OCI-LY3 (cell line): ENCODE measurements at regions not wholly inside any gene's neighbourhood (a gene's known extent, or its start where the extent isn't known, plus 50 kb on each side); places are given as distances from the start of the nearest gene placed in this dataset.
"Not testable (repeated sequence)": the region's sequence is repeated elsewhere in the genome, so short reads cannot be mapped to it uniquely, and the experiment has no call there.

Experiments
- H2AFZ ChIP-seq: fragments of 200-600, 300-600 bp; shearing (Covaris generic); 2 replicates; pipeline ENCODE4 v1.6.0; 2014; ENCODE audit warnings: antibody characterized with exemption, low read depth, low read length
- H3K27ac ChIP-seq: fragments of 200-600, 300-600 bp; sonication (generic); 2 replicates; pipeline ENCODE4 v1.5.1; 2014; ENCODE audit warnings: mild to moderate bottlenecking, low read length, moderate library complexity, mixed read lengths
- H3K27me3 ChIP-seq: fragments of 200-600, 300-600 bp; sonication (generic); 2 replicates; pipeline ENCODE4 v1.6.1; 2014; ENCODE audit warnings: low read depth, low read length, mixed read lengths
- H3K36me3 ChIP-seq: fragments of 200-600, 300-600 bp; sonication (generic); replicated peaks from 2 replicates; pipeline ENCODE3; 2014; ENCODE audit warnings: low read depth, low read length, mixed read lengths
- H3K4me1 ChIP-seq: fragments of 300-600, 200-600 bp; sonication (generic); 2 replicates; pipeline ENCODE4 v1.6.1; 2014; ENCODE audit warnings: low read length, mixed read lengths
- H3K4me2 ChIP-seq: fragments of 200-600, 300-600 bp; sonication (generic); 2 replicates; pipeline ENCODE4 v1.6.1; 2014; ENCODE audit warnings: low read length, mixed read lengths
- H3K4me3 ChIP-seq: fragments of 300-600, 200-600 bp; sonication (generic); 2 replicates; pipeline ENCODE4 v1.5.1; 2014; ENCODE audit warnings: antibody characterized with exemption, mild to moderate bottlenecking, low read length, moderate library complexity
- H3K79me2 ChIP-seq: fragments of 300-600, 200-600 bp; shearing (Covaris generic); 2 replicates; pipeline ENCODE4 v1.6.1; 2014; ENCODE audit warnings: mild to moderate bottlenecking, low read length, mixed read lengths
- H3K9ac ChIP-seq: fragments of 300-600, 200-600 bp; shearing (Covaris generic); 2 replicates; pipeline ENCODE4 v1.6.0; 2014; ENCODE audit warnings: mild to moderate bottlenecking, low read length, moderate library complexity
- H3K9me3 ChIP-seq: fragments of 200-600, 300-600 bp; shearing (Covaris generic); 2 replicates; pipeline ENCODE4 v1.6.1; 2014; ENCODE audit warnings: low read length, mixed read lengths; ENCODE audit not compliant: insufficient read depth
- H4K20me1 ChIP-seq: fragments of 200-600, 300-600 bp; sonication (generic); 2 replicates; pipeline ENCODE4 v1.6.1; 2016; ENCODE audit warnings: low read length, mixed read lengths; ENCODE audit not compliant: insufficient read depth
- EZH2phosphoT487 ChIP-seq: fragments of 200-600 bp; shearing (Covaris generic); IDR thresholded peaks from 2 replicates; pipeline ENCODE4 v1.6.1; 2018; ENCODE audit warnings: antibody characterized with exemption, mixed run types, low read depth
- TF ChIP-seq, protein P1 (sequence below): fragments of 200-600, 300-600 bp; sonication (generic); IDR thresholded peaks from 2 replicates; pipeline ENCODE4 v1.5.1; 2014; ENCODE audit warnings: antibody characterized with exemption, low read length, low read depth

DNA sequence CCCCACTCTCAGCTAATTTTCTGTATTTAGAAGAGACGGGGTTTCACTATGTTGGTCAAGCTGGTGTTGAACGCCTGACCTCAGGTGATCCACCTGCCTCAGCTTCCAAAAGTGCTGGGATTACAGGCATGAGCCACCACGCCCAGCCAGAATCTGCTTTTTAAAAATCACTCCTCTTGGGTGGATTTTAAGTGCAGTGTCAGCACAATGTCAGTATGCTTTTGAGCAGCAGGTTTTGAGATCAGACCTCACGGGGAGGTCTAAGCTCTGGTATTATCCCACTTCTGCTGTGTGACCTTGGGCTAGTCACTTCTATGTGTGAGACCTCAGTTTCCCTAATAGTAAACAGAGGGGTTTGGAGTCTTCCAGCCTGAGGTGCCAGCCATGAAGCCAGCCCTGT, 51.8 kb upstream of the GSC start:
- TF ChIP-seq, protein P1, sequence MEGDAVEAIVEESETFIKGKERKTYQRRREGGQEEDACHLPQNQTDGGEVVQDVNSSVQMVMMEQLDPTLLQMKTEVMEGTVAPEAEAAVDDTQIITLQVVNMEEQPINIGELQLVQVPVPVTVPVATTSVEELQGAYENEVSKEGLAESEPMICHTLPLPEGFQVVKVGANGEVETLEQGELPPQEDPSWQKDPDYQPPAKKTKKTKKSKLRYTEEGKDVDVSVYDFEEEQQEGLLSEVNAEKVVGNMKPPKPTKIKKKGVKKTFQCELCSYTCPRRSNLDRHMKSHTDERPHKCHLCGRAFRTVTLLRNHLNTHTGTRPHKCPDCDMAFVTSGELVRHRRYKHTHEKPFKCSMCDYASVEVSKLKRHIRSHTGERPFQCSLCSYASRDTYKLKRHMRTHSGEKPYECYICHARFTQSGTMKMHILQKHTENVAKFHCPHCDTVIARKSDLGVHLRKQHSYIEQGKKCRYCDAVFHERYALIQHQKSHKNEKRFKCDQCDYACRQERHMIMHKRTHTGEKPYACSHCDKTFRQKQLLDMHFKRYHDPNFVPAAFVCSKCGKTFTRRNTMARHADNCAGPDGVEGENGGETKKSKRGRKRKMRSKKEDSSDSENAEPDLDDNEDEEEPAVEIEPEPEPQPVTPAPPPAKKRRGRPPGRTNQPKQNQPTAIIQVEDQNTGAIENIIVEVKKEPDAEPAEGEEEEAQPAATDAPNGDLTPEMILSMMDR: no peak
- TF ChIP-seq EZH2phosphoT487: no peak
- H3K4me3 ChIP-seq: no peak overlapping the region
- H4K20me1 ChIP-seq: no peaks in the 10 kb centered on the region
- H3K27ac ChIP-seq: no peak overlapping the region
- H3K9me3 ChIP-seq: no peaks in the 10 kb centered on the region
- no peaks in the 10 kb centered on the region for H3K4me1 ChIP-seq
- H3K4me2 ChIP-seq: no peak overlapping the region
- H3K79me2 ChIP-seq: no peaks in the 10 kb centered on the region
- no peak overlapping the region for H2AFZ ChIP-seq
- H3K9ac ChIP-seq: no peak overlapping the region
- H3K36me3 ChIP-seq: no peaks in the 10 kb centered on the region
- no peaks in the 10 kb centered on the region; the same call in 1 of the 2 replicates for H3K27me3 ChIP-seq

DNA sequence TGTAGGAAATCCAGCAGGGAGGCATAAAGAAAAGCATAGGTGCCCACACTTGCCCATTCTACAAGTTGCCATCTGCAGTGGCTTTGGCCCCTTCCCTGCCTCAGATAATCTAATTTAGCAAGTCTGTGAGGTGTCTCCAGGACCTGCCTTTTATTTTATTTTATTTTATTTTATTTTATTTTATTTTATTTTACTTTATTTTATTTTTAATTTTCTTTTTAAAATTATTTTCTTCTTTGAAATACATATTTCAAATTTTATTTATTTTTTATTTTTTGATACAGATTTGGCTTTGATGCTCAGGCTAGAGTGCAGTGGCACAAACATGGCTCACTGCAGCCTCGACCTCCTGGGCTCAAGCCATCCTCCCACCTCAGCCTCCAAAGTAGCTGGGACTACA, 51.0 kb upstream of the GSC start:
- not testable (repeated sequence) for H3K4me3 ChIP-seq, H4K20me1 ChIP-seq

More for the DNA sequence above, 51.0 kb upstream of the GSC start:
- H3K4me1 ChIP-seq, H3K4me2 ChIP-seq, H3K36me3 ChIP-seq, H3K27ac ChIP-seq, H3K9ac ChIP-seq, H3K79me2 ChIP-seq, H3K9me3 ChIP-seq, H2AFZ ChIP-seq, H3K27me3 ChIP-seq: not testable (repeated sequence)
